HL-60 (cell line): ENCODE measurements at regions not wholly inside any gene's neighbourhood (a gene's known extent, or its start where the extent isn't known, plus 50 kb on each side); places are given as distances from the start of the nearest gene placed in this dataset.
A peak's percentile ranks its signal among the peaks of the same experiment; 100 is the strongest.

Experiments
- DNase-seq, 2 experiments: peaks; one replicate each; pipeline ENCODE4 v3.0.0-alpha.2; 2010 to 2020; ENCODE audit warnings: low read depth in 1 of 2, low spot score in 1 of 2
- H3K27ac ChIP-seq: fragments of 250-450 bp; sonication (Bioruptor Pico); replicated peaks from 2 replicates; pipeline ENCODE4 v1.5.1; 2020; ENCODE audit warnings: mild to moderate bottlenecking, moderate library complexity
- H3K27me3 ChIP-seq: fragments of 250-450 bp; sonication (Bioruptor Pico); 2 replicates; pipeline ENCODE4 v1.5.1; 2021; ENCODE audit warnings: mild to moderate bottlenecking, moderate library complexity; ENCODE audit not compliant: insufficient read depth, poor library complexity, severe bottlenecking
- H3K4me3 ChIP-seq: replicated peaks from 2 replicates; pipeline ENCODE4 v1.5.1; 2011; ENCODE audit warnings: mild to moderate bottlenecking, control low read depth, low read length; ENCODE audit not compliant: insufficient read depth
- CTCF ChIP-seq: IDR thresholded peaks from one replicate; pipeline ENCODE4 v1.5.1; 2011; ENCODE audit warnings: low read length, control low read depth, inconsistent platforms; ENCODE audit not compliant: insufficient read depth
- GABPA ChIP-seq: IDR thresholded peaks from 2 replicates; pipeline ENCODE4 v1.6.1; 2012; ENCODE audit warnings: low read depth
- POLR2AphosphoS5 ChIP-seq: IDR thresholded peaks from 2 replicates; pipeline ENCODE4 v1.6.1; 2012; ENCODE audit warnings: low read depth
- REST ChIP-seq: IDR thresholded peaks from 2 replicates; pipeline ENCODE4 v1.6.1; 2012; ENCODE audit warnings: low read depth; ENCODE audit not compliant: insufficient replicate concordance
- SPI1 ChIP-seq: IDR thresholded peaks from 2 replicates; pipeline ENCODE4 v1.6.1; 2012; ENCODE audit warnings: low read depth, mild to moderate bottlenecking, borderline replicate concordance

GRCh38 chr9:22990349-22990748, 543.7 kb downstream of the DMRTA1 start:
- Histone ChIP-seq H3K4me3 (no peak overlapping the region), H3K27ac (no peak overlapping the region), H3K27me3 (no peaks in the 10 kb centered on the region)
- DNase-seq = peak in 1 of 2 experiments; percentile 9
- TF ChIP-seq GABPA = no peak
- TF ChIP-seq POLR2AphosphoS5 = no peak
- no peak for TF ChIP-seq REST
- no peak for TF ChIP-seq SPI1
- TF ChIP-seq CTCF = no peak

GRCh38 chr9:22992780-22993179, 546.2 kb downstream of the DMRTA1 start:
- Histone ChIP-seq H3K27me3 (no peaks in the 10 kb centered on the region), H3K4me3 (no peak overlapping the region), H3K27ac (no peak overlapping the region)
- TF ChIP-seq REST = no peak
- TF ChIP-seq CTCF = no peak
- TF ChIP-seq POLR2AphosphoS5 = no peak
- no peak for TF ChIP-seq SPI1
- TF ChIP-seq GABPA = no peak
- no peak for DNase-seq

DNA sequence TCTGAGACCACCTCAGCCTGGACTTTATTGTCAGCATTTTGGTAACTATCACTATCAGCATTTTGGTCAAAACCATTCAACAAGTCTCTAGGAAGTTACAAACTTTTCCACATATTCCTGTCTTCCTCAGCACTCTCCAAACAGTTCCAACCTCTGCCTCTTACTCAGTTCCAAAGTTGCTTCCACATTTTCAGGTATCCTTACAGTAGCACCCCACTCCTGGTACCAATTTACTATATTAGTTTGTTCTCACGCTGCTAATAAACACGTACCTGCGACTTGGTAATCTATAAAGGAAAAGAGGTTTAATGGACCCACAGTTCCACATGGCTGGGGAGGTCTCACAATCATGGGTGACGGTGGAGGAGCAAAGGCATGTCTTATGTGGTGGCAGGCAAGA, 551.3 kb downstream of the DMRTA1 start:
- no peak for TF ChIP-seq POLR2AphosphoS5
- Histone ChIP-seq H3K27ac (no peak overlapping the region), H3K4me3 (no peak overlapping the region), H3K27me3 (no peaks in the 10 kb centered on the region)
- no peak for DNase-seq

- TF ChIP-seq SPI1 (no peak), REST (no peak), POLR2AphosphoS5 (no peak), GABPA (no peak), CTCF (no peak)
- Histone ChIP-seq H3K4me3 (no peak overlapping the region), H3K27ac (no peak overlapping the region), H3K27me3 (no peaks in the 10 kb centered on the region)
- no peak for DNase-seq
Measured at GRCh38 chr9:23005156-23005555, 558.5 kb downstream of the DMRTA1 start.
